Testis (tissue), 2 donors: ENCODE measurements at regions not wholly inside any gene's neighbourhood (a gene's known extent, or its start where the extent isn't known, plus 50 kb on each side); places are given as distances from the start of the nearest gene placed in this dataset.

Source experiments
- POLR2A ChIP-seq: fragments of 450-650 bp; IDR thresholded peaks from one replicate; pipeline ENCODE4 v1.6.1; 2017; ENCODE audit warnings: antibody characterized with exemption, mild to moderate bottlenecking, moderate library complexity
- TF ChIP-seq, protein P1 (sequence below), 3 experiments: fragments of 450-650 bp in 2 of 3; fragments of 200-600 bp in 1 of 3; sonication (generic) in 1 of 3; IDR thresholded peaks; one replicate each; pipeline ENCODE4 v1.5.1; 2016 to 2019; ENCODE audit warnings: antibody characterized with exemption in 3 of 3, mild to moderate bottlenecking in 2 of 3, moderate library complexity in 1 of 3

DNA sequence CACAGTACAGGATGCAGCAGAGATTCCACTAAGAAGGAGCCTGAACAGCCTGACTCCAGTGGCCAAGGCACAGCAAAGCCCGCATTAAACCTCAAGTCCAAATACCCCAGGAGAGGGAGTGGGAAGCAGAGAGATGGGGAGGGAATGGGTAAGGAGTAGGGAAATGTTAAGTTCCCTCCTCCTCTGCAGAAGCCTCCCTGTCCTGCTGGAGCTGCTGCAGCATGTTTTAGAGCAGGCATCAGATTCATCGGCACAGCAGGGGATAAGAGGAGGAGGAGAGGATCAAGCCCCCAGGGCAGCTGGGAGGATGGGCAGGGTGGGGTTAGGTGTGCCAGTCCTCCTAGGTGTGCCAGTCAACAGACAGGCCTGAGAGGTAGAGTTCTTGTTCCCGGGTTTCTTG is 709.7 kb downstream of the PTPRU start:
- TF ChIP-seq, protein P1, sequence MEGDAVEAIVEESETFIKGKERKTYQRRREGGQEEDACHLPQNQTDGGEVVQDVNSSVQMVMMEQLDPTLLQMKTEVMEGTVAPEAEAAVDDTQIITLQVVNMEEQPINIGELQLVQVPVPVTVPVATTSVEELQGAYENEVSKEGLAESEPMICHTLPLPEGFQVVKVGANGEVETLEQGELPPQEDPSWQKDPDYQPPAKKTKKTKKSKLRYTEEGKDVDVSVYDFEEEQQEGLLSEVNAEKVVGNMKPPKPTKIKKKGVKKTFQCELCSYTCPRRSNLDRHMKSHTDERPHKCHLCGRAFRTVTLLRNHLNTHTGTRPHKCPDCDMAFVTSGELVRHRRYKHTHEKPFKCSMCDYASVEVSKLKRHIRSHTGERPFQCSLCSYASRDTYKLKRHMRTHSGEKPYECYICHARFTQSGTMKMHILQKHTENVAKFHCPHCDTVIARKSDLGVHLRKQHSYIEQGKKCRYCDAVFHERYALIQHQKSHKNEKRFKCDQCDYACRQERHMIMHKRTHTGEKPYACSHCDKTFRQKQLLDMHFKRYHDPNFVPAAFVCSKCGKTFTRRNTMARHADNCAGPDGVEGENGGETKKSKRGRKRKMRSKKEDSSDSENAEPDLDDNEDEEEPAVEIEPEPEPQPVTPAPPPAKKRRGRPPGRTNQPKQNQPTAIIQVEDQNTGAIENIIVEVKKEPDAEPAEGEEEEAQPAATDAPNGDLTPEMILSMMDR (IDR thresholded peaks at IDR 0.05) = no peak
- no peak for TF ChIP-seq POLR2A
